ENCODE measurements at regions not wholly inside any gene's neighbourhood (a gene's known extent, or its start where the extent isn't known, plus 50 kb on each side); places are given as distances from the start of the nearest gene placed in this dataset.

- BruUV-seq (replicated peaks) = no TSS peak
Measured at GRCh38 chrX:97850911-97851310, 967.2 kb downstream of the RPA4 start.

GRCh38 chrX:97854086-97854485 lies 970.4 kb downstream of the RPA4 start:
- Histone ChIP-seq H3K4me3 (ENCODE audit: low read depth, low read length, poor library complexity, severe bottlenecking) (no peak overlapping the region), H3K36me3 (ENCODE audit: insufficient read depth, low read length) (no peaks in the 10 kb centered on the region), H3K4me2 (ENCODE audit: low read length) (no peak overlapping the region), H3K79me2 (ENCODE audit: insufficient read depth, low read depth, low read length) (no peaks in the 10 kb centered on the region), H2AFZ (ENCODE audit: low read length) (no peak overlapping the region), H4K20me1 (ENCODE audit: insufficient read depth, low read length) (no peaks in the 10 kb centered on the region), H3K9me2 (ENCODE audit: insufficient read depth, low read length) (no peaks in the 10 kb centered on the region), H3K4me1 (ENCODE audit: insufficient read depth, low read length, poor library complexity, severe bottlenecking) (no peaks in the 10 kb centered on the region), H3K9me3 (ENCODE audit: low read length) (no peaks in the 10 kb centered on the region), H3K27ac (ENCODE audit: low read depth, low read length, poor library complexity, severe bottlenecking) (no peak overlapping the region)
- ChIA-PET CTCF (ENCODE audit: unreplicated experiment) (no interaction called here), POLR2A (no interaction called here)
- intact Hi-C loops (cut with micrococcal nuclease; ENCODE audit: unreplicated experiment) = no loop called here
- TF ChIP-seq EZH2phosphoT487 (IDR thresholded peaks at IDR 0.05; ENCODE audit: borderline replicate concordance, low read depth, low read length) (no peak), CTCF (conservative IDR thresholded peaks at IDR 0.05; ENCODE audit: low read length) (no peak)
- BruUV-seq (replicated peaks) = no TSS peak
- DNase-seq (ENCODE audit: low spot score) = no peak

More at GRCh38 chrX:97850911-97851310, 967.2 kb downstream of the RPA4 start:
- TF ChIP-seq CTCF (conservative IDR thresholded peaks at IDR 0.05; ENCODE audit: low read length) = no peak
- no peak for TF ChIP-seq EZH2phosphoT487 (IDR thresholded peaks at IDR 0.05; ENCODE audit: borderline replicate concordance, low read depth, low read length)
- Histone ChIP-seq H3K36me3 (ENCODE audit: insufficient read depth, low read length) (no peaks in the 10 kb centered on the region), H3K9me3 (ENCODE audit: low read length) (no peaks in the 10 kb centered on the region), H3K4me2 (ENCODE audit: low read length) (no peak overlapping the region), H3K9me2 (ENCODE audit: insufficient read depth, low read length) (no peaks in the 10 kb centered on the region), H3K4me3 (ENCODE audit: low read depth, low read length, poor library complexity, severe bottlenecking) (no peak overlapping the region), H4K20me1 (ENCODE audit: insufficient read depth, low read length) (no peaks in the 10 kb centered on the region), H2AFZ (ENCODE audit: low read length) (no peak overlapping the region), H3K79me2 (ENCODE audit: insufficient read depth, low read depth, low read length) (no peaks in the 10 kb centered on the region), H3K27ac (ENCODE audit: low read depth, low read length, poor library complexity, severe bottlenecking) (no peak overlapping the region), H3K4me1 (ENCODE audit: insufficient read depth, low read length, poor library complexity, severe bottlenecking) (no peaks in the 10 kb centered on the region)
- CTCF ChIA-PET (ENCODE audit: unreplicated experiment) = no interaction called here
- DNase-seq (ENCODE audit: low spot score) = no peak
- POLR2A ChIA-PET = no interaction called here
- intact Hi-C loops (cut with micrococcal nuclease; ENCODE audit: unreplicated experiment) = no loop called here

- Histone ChIP-seq H3K9me2 (ENCODE audit: insufficient read depth, low read length) (no peaks in the 10 kb centered on the region), H3K9me3 (ENCODE audit: low read length) (no peaks in the 10 kb centered on the region), H3K4me3 (ENCODE audit: low read depth, low read length, poor library complexity, severe bottlenecking) (no peak overlapping the region), H3K4me2 (ENCODE audit: low read length) (no peak overlapping the region), H3K79me2 (ENCODE audit: insufficient read depth, low read depth, low read length) (no peaks in the 10 kb centered on the region), H3K27ac (ENCODE audit: low read depth, low read length, poor library complexity, severe bottlenecking) (no peak overlapping the region), H2AFZ (ENCODE audit: low read length) (no peak overlapping the region), H3K36me3 (ENCODE audit: insufficient read depth, low read length) (no peaks in the 10 kb centered on the region), H4K20me1 (ENCODE audit: insufficient read depth, low read length) (no peaks in the 10 kb centered on the region), H3K4me1 (ENCODE audit: insufficient read depth, low read length, poor library complexity, severe bottlenecking) (no peaks in the 10 kb centered on the region)
- no peak for DNase-seq (ENCODE audit: low spot score)
- TF ChIP-seq CTCF (conservative IDR thresholded peaks at IDR 0.05; ENCODE audit: low read length) = no peak
- TF ChIP-seq EZH2phosphoT487 (IDR thresholded peaks at IDR 0.05; ENCODE audit: borderline replicate concordance, low read depth, low read length) = no peak
- BruUV-seq (replicated peaks) = no TSS peak
- intact Hi-C loops (cut with micrococcal nuclease; ENCODE audit: unreplicated experiment) = no loop called here
- CTCF ChIA-PET (ENCODE audit: unreplicated experiment) = no interaction called here
- POLR2A ChIA-PET = no interaction called here
Measured at GRCh38 chrX:97858592-97858991, 974.9 kb downstream of the RPA4 start.
